GM12864 (cell line): ENCODE measurements at regions not wholly inside any gene's neighbourhood (a gene's known extent, or its start where the extent isn't known, plus 50 kb on each side); places are given as distances from the start of the nearest gene placed in this dataset.

Source experiments
- DNase-seq: peaks from one replicate; pipeline ENCODE4 v3.0.0-alpha.2; 2011; ENCODE audit warnings: low read depth
- H3K4me3 ChIP-seq: 2 replicates; pipeline ENCODE4 v1.5.1; 2011; ENCODE audit warnings: mild to moderate bottlenecking, low read depth, low read length, control low read depth
- CTCF ChIP-seq: IDR thresholded peaks from 2 replicates; pipeline ENCODE4 v1.5.1; 2011; ENCODE audit warnings: low read depth, mild to moderate bottlenecking, moderate library complexity, low read length, control low read depth, inconsistent platforms; ENCODE audit errors: missing control alignments

DNA sequence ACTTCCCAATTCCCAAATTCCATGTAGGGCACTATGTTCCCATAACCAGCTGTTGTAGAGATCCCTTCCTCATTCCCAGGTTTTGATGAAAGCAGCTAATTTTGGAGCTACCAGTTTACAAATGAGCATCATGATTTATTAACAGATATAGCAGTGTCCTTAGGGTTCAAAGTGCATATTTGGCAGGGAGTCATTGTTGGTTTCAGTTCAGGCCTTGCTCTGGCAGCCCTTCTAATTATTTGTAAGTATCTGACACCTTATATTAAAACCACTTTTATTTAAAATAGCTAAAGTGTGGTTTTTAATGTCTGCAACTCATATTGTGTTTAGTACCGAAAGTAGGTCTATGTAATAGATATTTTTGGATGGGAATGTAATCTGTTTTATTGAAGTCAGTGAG, 518.5 kb downstream of the TLL1 start:
- no peak for DNase-seq
- no peak for TF ChIP-seq CTCF
- no peak overlapping the region for H3K4me3 ChIP-seq

GRCh38 chr4:166399021-166399420, 526.0 kb downstream of the TLL1 start:
- TF ChIP-seq CTCF: no peak
- H3K4me3 ChIP-seq: no peak overlapping the region
- no peak for DNase-seq

- TF ChIP-seq CTCF: no peak
- H3K4me3 ChIP-seq: no peak overlapping the region
- no peak for DNase-seq
These were observed 527.3 kb downstream of the TLL1 start for GRCh38 chr4:166400270-166400894.

DNA sequence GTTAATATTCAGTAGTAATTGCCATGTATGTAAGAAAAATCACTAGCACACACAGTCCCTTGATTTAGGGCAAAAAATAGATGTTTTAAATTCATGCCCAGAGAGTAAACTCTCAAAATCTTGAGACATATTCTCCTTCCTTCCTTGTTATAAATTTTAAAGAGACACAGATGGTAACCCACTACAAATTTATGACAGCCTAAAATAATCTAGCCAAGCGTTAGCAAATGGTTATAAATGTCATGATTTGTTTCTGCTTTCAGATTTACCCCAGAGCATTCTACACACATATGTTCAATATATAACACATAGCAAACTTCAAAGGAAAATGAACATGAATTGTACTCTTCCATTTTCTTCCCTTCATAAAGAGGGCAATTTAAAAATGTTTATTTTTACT, 540.3 kb downstream of the TLL1 start:
- TF ChIP-seq CTCF: no peak
- no peak overlapping the region for H3K4me3 ChIP-seq
- DNase-seq: no peak

GRCh38 chr4:166414431-166414830, 541.4 kb downstream of the TLL1 start:
- no peak overlapping the region for H3K4me3 ChIP-seq
- no peak for TF ChIP-seq CTCF
- DNase-seq: no peak

- TF ChIP-seq CTCF: no peak
- H3K4me3 ChIP-seq: no peak overlapping the region
- no peak for DNase-seq
These were observed 542.7 kb downstream of the TLL1 start for GRCh38 chr4:166415749-166416148.

GRCh38 chr4:166421556-166422156, 548.6 kb downstream of the TLL1 start:
- no peak overlapping the region for H3K4me3 ChIP-seq
- no peak for TF ChIP-seq CTCF
- DNase-seq: no peak
